Neural progenitor cell (in vitro differentiated cells): ENCODE measurements at regions not wholly inside any gene's neighbourhood (a gene's known extent, or its start where the extent isn't known, plus 50 kb on each side); places are given as distances from the start of the nearest gene placed in this dataset.
"Not testable (repeated sequence)": the region's sequence is repeated elsewhere in the genome, so short reads cannot be mapped to it uniquely, and the experiment has no call there.

Experiments used
- DNase-seq: peaks from one replicate; pipeline ENCODE4 v3.0.0-alpha.2; 2016; ENCODE audit warnings: low spot score
- H2AFZ ChIP-seq: fragments of 200-600 bp; sonication (generic); replicated peaks from 2 replicates; pipeline ENCODE4 v1.6.1; 2016; ENCODE audit warnings: antibody characterized with exemption
- H3F3A ChIP-seq: fragments of 200-600 bp; sonication (generic); 2 replicates; pipeline ENCODE4 v1.6.1; 2016; ENCODE audit warnings: antibody characterized with exemption, low read depth
- H3K27ac ChIP-seq: fragments of 200-600 bp; sonication (generic); 2 replicates; pipeline ENCODE4 v1.5.1; 2016; ENCODE audit warnings: mild to moderate bottlenecking
- H3K27me3 ChIP-seq: fragments of 200-600 bp; sonication (generic); 2 replicates; pipeline ENCODE4 v1.6.1; 2016; ENCODE audit warnings: mild to moderate bottlenecking, moderate library complexity
- H3K36me3 ChIP-seq: fragments of 200-600 bp; sonication (generic); 2 replicates; pipeline ENCODE4 v1.5.1; 2016
- H3K4me1 ChIP-seq: fragments of 200-600 bp; sonication (generic); 2 replicates; pipeline ENCODE4 v1.6.1; 2016; ENCODE audit warnings: mixed run types
- H3K4me2 ChIP-seq: fragments of 200-600 bp; sonication (generic); 2 replicates; pipeline ENCODE4 v1.6.1; 2016
- H3K4me3 ChIP-seq: fragments of 200-600 bp; sonication (generic); 2 replicates; pipeline ENCODE4 v1.5.1; 2016
- H3K79me2 ChIP-seq: fragments of 200-600 bp; sonication (generic); 2 replicates; pipeline ENCODE4 v1.6.1; 2016; ENCODE audit warnings: low read depth
- H3K9ac ChIP-seq: fragments of 200-600 bp; sonication (generic); 2 replicates; pipeline ENCODE4 v1.6.1; 2016
- H3K9me3 ChIP-seq: fragments of 200-600 bp; sonication (generic); 2 replicates; pipeline ENCODE4 v1.5.1; 2016; ENCODE audit warnings: low read depth
- H4K20me1 ChIP-seq: fragments of 200-600 bp; sonication (generic); 2 replicates; pipeline ENCODE4 v1.6.1; 2016; ENCODE audit warnings: low read depth
- H3K27ac Mint-ChIP-seq: 3 replicates; pipeline ENCODE4 v1.8.0; 2021; ENCODE audit warnings: mixed read lengths
- H3K27me3 Mint-ChIP-seq: 2 replicates; pipeline ENCODE4 v1.8.0; 2022; ENCODE audit warnings: low read depth, mild to moderate bottlenecking, inconsistent platforms, moderate library complexity, mixed read lengths; ENCODE audit not compliant: insufficient read depth
- H3K36me3 Mint-ChIP-seq: 3 replicates; pipeline ENCODE4 v1.8.0; 2021; ENCODE audit warnings: mixed read lengths
- H3K4me1 Mint-ChIP-seq: 3 replicates; pipeline ENCODE4 v1.8.0; 2021; ENCODE audit warnings: mixed read lengths
- H3K4me3 Mint-ChIP-seq: 3 replicates; pipeline ENCODE4 v1.8.0; 2021; ENCODE audit warnings: mild to moderate bottlenecking, moderate library complexity, mixed read lengths
- H3K9me3 Mint-ChIP-seq: 3 replicates; pipeline ENCODE4 v1.8.0; 2020; ENCODE audit warnings: mixed read lengths
- CTCF ChIP-seq: fragments of 200-600 bp; sonication (generic); IDR thresholded peaks from 2 replicates; pipeline ENCODE4 v1.5.1; 2017; ENCODE audit warnings: antibody characterized with exemption, mild to moderate bottlenecking
- EZH2 ChIP-seq: fragments of 200-600 bp; sonication (generic); IDR thresholded peaks from 2 replicates; pipeline ENCODE4 v1.6.1; 2017; ENCODE audit warnings: antibody characterized with exemption, mild to moderate bottlenecking, moderate library complexity
- EZH2phosphoT487 ChIP-seq: fragments of 200-600 bp; sonication (generic); IDR thresholded peaks from 2 replicates; pipeline ENCODE4 v1.6.1; 2017; ENCODE audit warnings: antibody characterized with exemption

GRCh38 chr6:66995669-66996068 lies 1288.6 kb upstream of the EYS start:
- Histone ChIP-seq H3K4me1 (no peaks in the 10 kb centered on the region), H4K20me1 (no peaks in the 10 kb centered on the region), H3K27me3 (no peaks in the 10 kb centered on the region), H3K27ac (no peak overlapping the region), H3K4me3 (no peak overlapping the region), H3F3A (no peaks in the 10 kb centered on the region), H3K9ac (no peak overlapping the region), H2AFZ (no peak overlapping the region), H3K79me2 (no peaks in the 10 kb centered on the region), H3K36me3 (no peaks in the 10 kb centered on the region), H3K4me2 (no peak overlapping the region), H3K9me3 (no peaks in the 10 kb centered on the region)
- Mint-ChIP-seq H3K9me3 (peaks cover 4% of the 10 kb centered on the region), H3K4me1 (no peaks in the 10 kb centered on the region), H3K27me3 (peaks cover 2% of the 10 kb centered on the region), H3K36me3 (peaks cover 3% of the 10 kb centered on the region), H3K4me3 (no peak overlapping the region), H3K27ac (no peak overlapping the region)
- DNase-seq: no peak
- no peak for TF ChIP-seq CTCF
- TF ChIP-seq EZH2: no peak
- TF ChIP-seq EZH2phosphoT487: no peak

GRCh38 chr6:66993708-66994107 lies 1286.7 kb upstream of the EYS start:
- not testable (repeated sequence) for H3K36me3 Mint-ChIP-seq, H3K79me2 ChIP-seq, H3K4me3 Mint-ChIP-seq, H4K20me1 ChIP-seq, H3K36me3 ChIP-seq, H3K27me3 Mint-ChIP-seq, H3K27ac ChIP-seq, H3K4me2 ChIP-seq, H3K9ac ChIP-seq, H3K9me3 ChIP-seq, DNase-seq, H3K27ac Mint-ChIP-seq, H2AFZ ChIP-seq, H3F3A ChIP-seq, H3K4me3 ChIP-seq, H3K9me3 Mint-ChIP-seq, H3K27me3 ChIP-seq, H3K4me1 ChIP-seq, H3K4me1 Mint-ChIP-seq

- Histone ChIP-seq H3K27ac (no peak overlapping the region), H4K20me1 (no peaks in the 10 kb centered on the region), H3K4me1 (no peaks in the 10 kb centered on the region), H3K9ac (no peak overlapping the region), H3K4me2 (no peak overlapping the region), H3K4me3 (no peak overlapping the region), H3F3A (no peaks in the 10 kb centered on the region), H3K27me3 (no peaks in the 10 kb centered on the region), H2AFZ (no peak overlapping the region), H3K36me3 (no peaks in the 10 kb centered on the region), H3K9me3 (no peaks in the 10 kb centered on the region), H3K79me2 (no peaks in the 10 kb centered on the region)
- TF ChIP-seq EZH2 (no peak), CTCF (no peak)
- DNase-seq: no peak
- H3K27ac Mint-ChIP-seq: no peak overlapping the region
- peaks cover 4% of the 10 kb centered on the region for H3K9me3 Mint-ChIP-seq
- no peak overlapping the region for H3K4me3 Mint-ChIP-seq
- no peaks in the 10 kb centered on the region for H3K4me1 Mint-ChIP-seq
- peaks cover 2% of the 10 kb centered on the region for H3K27me3 Mint-ChIP-seq
- H3K36me3 Mint-ChIP-seq: peaks cover 3% of the 10 kb centered on the region
Measured at GRCh38 chr6:66993272-66993671, 1286.2 kb upstream of the EYS start.

GRCh38 chr6:66992660-66993059 lies 1285.6 kb upstream of the EYS start:
- H3K36me3 ChIP-seq: no peaks in the 10 kb centered on the region
- H4K20me1 ChIP-seq: no peaks in the 10 kb centered on the region
- no peak for TF ChIP-seq EZH2phosphoT487
- no peak for TF ChIP-seq EZH2
- no peak for TF ChIP-seq CTCF
- no peak overlapping the region for H3K27ac ChIP-seq
- no peaks in the 10 kb centered on the region for H3K27me3 ChIP-seq
- no peak overlapping the region for H3K4me2 ChIP-seq
- Mint-ChIP-seq H3K9me3 (peaks cover 4% of the 10 kb centered on the region), H3K27ac (no peak overlapping the region), H3K4me3 (no peak overlapping the region), H3K4me1 (no peaks in the 10 kb centered on the region), H3K27me3 (peaks cover 2% of the 10 kb centered on the region), H3K36me3 (peaks cover 3% of the 10 kb centered on the region)
- DNase-seq: no peak
- no peak overlapping the region for H3K4me3 ChIP-seq
- no peak overlapping the region for H2AFZ ChIP-seq
- H3K4me1 ChIP-seq: no peaks in the 10 kb centered on the region
- no peak overlapping the region for H3K9ac ChIP-seq
- H3K9me3 ChIP-seq: no peaks in the 10 kb centered on the region
- H3K79me2 ChIP-seq: no peaks in the 10 kb centered on the region
- no peaks in the 10 kb centered on the region for H3F3A ChIP-seq
